ENCODE measurements at regions not wholly inside any gene's neighbourhood (a gene's known extent, or its start where the extent isn't known, plus 50 kb on each side); places are given as distances from the start of the nearest gene placed in this dataset.

GRCh38 chr2:2557475-2557874 is 226.4 kb upstream of the MYT1L start:
- DNase-seq: no peak

- DNase-seq: no peak
Observed at GRCh38 chr2:2550856-2551255, 219.8 kb upstream of the MYT1L start.

GRCh38 chr2:2547911-2548310 is 216.8 kb upstream of the MYT1L start:
- DNase-seq: no peak

- no peak for DNase-seq
Observed at GRCh38 chr2:2547451-2547850, 216.4 kb upstream of the MYT1L start.

GRCh38 chr2:2546046-2546445 is 215.0 kb upstream of the MYT1L start:
- DNase-seq: no peak

GRCh38 chr2:2542966-2543611 is 212.0 kb upstream of the MYT1L start:
- DNase-seq: peak; percentile 92

GRCh38 chr2:2542316-2542715 is 211.2 kb upstream of the MYT1L start:
- DNase-seq: no peak

GRCh38 chr2:2540406-2540805 is 209.3 kb upstream of the MYT1L start:
- no peak for DNase-seq

GRCh38 chr2:2536416-2537056 is 205.5 kb upstream of the MYT1L start:
- no peak for DNase-seq

- DNase-seq: no peak
Observed at GRCh38 chr2:2530334-2530733, 199.3 kb upstream of the MYT1L start.

GRCh38 chr2:2528846-2529245 is 197.8 kb upstream of the MYT1L start:
- DNase-seq: no peak

- no peak for DNase-seq
Observed at GRCh38 chr2:2527148-2527547, 196.1 kb upstream of the MYT1L start.

GRCh38 chr2:2524348-2524941 is 193.4 kb upstream of the MYT1L start:
- no peak for DNase-seq

GRCh38 chr2:2523461-2524347 is 192.6 kb upstream of the MYT1L start:
- DNase-seq: no peak

GRCh38 chr2:2520401-2520811 is 189.3 kb upstream of the MYT1L start:
- no peak for DNase-seq

- DNase-seq: no peak
Observed at GRCh38 chr2:2519381-2519780, 188.3 kb upstream of the MYT1L start.

GRCh38 chr2:2517399-2517798 is 186.3 kb upstream of the MYT1L start:
- no peak for DNase-seq

- no peak for DNase-seq
Observed at GRCh38 chr2:2516386-2516785, 185.3 kb upstream of the MYT1L start.

GRCh38 chr2:2512931-2513330 is 181.9 kb upstream of the MYT1L start:
- no peak for DNase-seq

GRCh38 chr2:2507417-2507997 is 176.4 kb upstream of the MYT1L start:
- peak; percentile 10 for DNase-seq

- no peak for DNase-seq
Observed at GRCh38 chr2:2506536-2506935, 175.5 kb upstream of the MYT1L start.

- no peak for DNase-seq
Observed at GRCh38 chr2:2505604-2506003, 174.5 kb upstream of the MYT1L start.

GRCh38 chr2:2503864-2504418 is 172.9 kb upstream of the MYT1L start:
- DNase-seq: no peak
